H1 (cell line): ENCODE measurements at regions not wholly inside any gene's neighbourhood (a gene's known extent, or its start where the extent isn't known, plus 50 kb on each side); places are given as distances from the start of the nearest gene placed in this dataset.
A peak's percentile ranks its signal among the peaks of the same experiment; 100 is the strongest.

ENCODE experiments used
- CTCF ChIA-PET: fragments of 300-600 bp; sonication (Branson Sonifier 250); formaldehyde crosslinking; loops from one replicate; lab custom pipeline; 2021; ENCODE audit not compliant: partially characterized antibody; lab: Charles Lee
- POLR2A ChIA-PET: fragments of 300-600 bp; sonication (Branson Sonifier 250); formaldehyde crosslinking; loops from one replicate; lab custom pipeline; 2021; ENCODE audit warnings: inconsistent platforms; ENCODE audit not compliant: partially characterized antibody; lab: Charles Lee
- DNase-seq, 2 experiments: peaks; one replicate each; pipeline versions ENCODE4 v3.0.0 to v3.0.0-alpha.2; 2010 to 2022; ENCODE audit warnings: low spot score in 2 of 2, low read depth in 1 of 2, mixed read lengths in 1 of 2
- FAIRE-seq: peaks from 2 replicates; lab custom pipeline; 2011; peaks lifted over from hg19 to GRCh38; lab: Jason Lieb, UNC
- H2AFZ ChIP-seq: 2 replicates; pipeline ENCODE4 v1.8.1; 2012; ENCODE audit warnings: low read length, inconsistent platforms
- H2AK5ac ChIP-seq: 2 replicates; pipeline ENCODE4 v1.6.1; 2013; ENCODE audit warnings: low read depth, low read length
- H2BK120ac ChIP-seq: replicated peaks from 2 replicates; pipeline ENCODE3; 2013; ENCODE audit warnings: low read depth, low read length, inconsistent platforms
- H2BK12ac ChIP-seq: 2 replicates; pipeline ENCODE4 v1.6.1; 2013; ENCODE audit warnings: low read depth, low read length
- H2BK15ac ChIP-seq: 2 replicates; pipeline ENCODE4 v1.6.1; 2013; ENCODE audit warnings: low read length
- H2BK20ac ChIP-seq: 2 replicates; pipeline ENCODE4 v1.6.1; 2013; ENCODE audit warnings: low read length
- H2BK5ac ChIP-seq: 2 replicates; pipeline ENCODE4 v1.6.1; 2013; ENCODE audit warnings: low read depth, low read length
- H3K14ac ChIP-seq: 2 replicates; pipeline ENCODE4 v1.6.1; 2013; ENCODE audit warnings: inconsistent platforms; ENCODE audit not compliant: insufficient read length
- H3K18ac ChIP-seq: 2 replicates; pipeline ENCODE4 v1.6.1; 2013; ENCODE audit warnings: low read length; ENCODE audit errors: extremely low read depth
- H3K23ac ChIP-seq: 2 replicates; pipeline ENCODE4 v1.6.1; 2013; ENCODE audit warnings: inconsistent platforms; ENCODE audit not compliant: insufficient read length
- H3K23me2 ChIP-seq: 2 replicates; pipeline ENCODE4 v1.6.1; 2013; ENCODE audit warnings: low read depth, low read length
- H3K27ac ChIP-seq: 2 replicates; pipeline ENCODE4 v1.6.1; 2011; ENCODE audit warnings: low read depth, low read length, inconsistent platforms
- H3K27me3 ChIP-seq, 4 experiments: replicated peaks in 1 of 4; 1 replicate in 1 of 4; 2 replicates in 3 of 4; pipeline versions ENCODE4 v1.6.1 to v1.8.1; 2011 to 2013; ENCODE audit warnings: low read length in 3 of 4, mild to moderate bottlenecking in 3 of 4, inconsistent platforms in 2 of 4, mixed read lengths in 2 of 4, moderate library complexity in 1 of 4; ENCODE audit not compliant: control insufficient read depth in 3 of 4, insufficient read depth in 3 of 4; ENCODE audit errors: extremely low read depth in 1 of 4
- H3K36me3 ChIP-seq, 4 experiments: 2 replicates each; pipeline versions ENCODE4 v1.6.1 to v1.8.1; 2011 to 2013; ENCODE audit warnings: mild to moderate bottlenecking in 4 of 4, low read length in 3 of 4, moderate library complexity in 2 of 4, control low read depth in 1 of 4, inconsistent platforms in 1 of 4; ENCODE audit not compliant: insufficient read depth in 4 of 4, control insufficient read depth in 2 of 4
- H3K4ac ChIP-seq: replicated peaks from 2 replicates; pipeline ENCODE3; 2013; ENCODE audit warnings: low read length, low read depth, mixed read lengths, inconsistent platforms; ENCODE audit not compliant: insufficient read length
- H3K4me1 ChIP-seq, 4 experiments: replicated peaks in 1 of 4; 1 replicate in 1 of 4; 2 replicates in 3 of 4; pipeline versions ENCODE4 v1.6.1 to v1.8.1; 2011 to 2013; ENCODE audit warnings: low read length in 3 of 4, inconsistent platforms in 2 of 4, mixed read lengths in 1 of 4; ENCODE audit not compliant: insufficient read depth in 4 of 4, control insufficient read depth in 3 of 4
- H3K4me2 ChIP-seq, 2 experiments: 2 replicates each; pipeline versions ENCODE4 v1.6.1 to v1.8.1; 2011 to 2013; ENCODE audit warnings: low read depth in 2 of 2, low read length in 2 of 2, control low read depth in 1 of 2, inconsistent platforms in 1 of 2, mild to moderate bottlenecking in 1 of 2; ENCODE audit not compliant: insufficient read depth in 1 of 2
- H3K4me3 ChIP-seq, 4 experiments: fragments of 200-600, 300-600 bp in 1 of 4; sonication (generic), shearing (Covaris generic), sonication (Bioruptor Twin) in 1 of 4; 2 replicates each; pipeline versions ENCODE4 v1.5.1 to v1.8.1; 2011 to 2016; ENCODE audit warnings: low read length in 4 of 4, low read depth in 3 of 4, control low read depth in 2 of 4, inconsistent platforms in 2 of 4, mild to moderate bottlenecking in 2 of 4, mixed read lengths in 1 of 4, moderate library complexity in 1 of 4; ENCODE audit not compliant: insufficient read depth in 2 of 4; ENCODE audit errors: extremely low read depth in 1 of 4
- H3K56ac ChIP-seq: replicated peaks from 2 replicates; pipeline ENCODE3; 2013; ENCODE audit warnings: low read depth, mild to moderate bottlenecking, mixed read lengths, low read length, inconsistent platforms; ENCODE audit not compliant: insufficient read length
- H3K79me1 ChIP-seq: 2 replicates; pipeline ENCODE4 v1.6.1; 2013; ENCODE audit warnings: low read depth, low read length, control low read depth
- H3K79me2 ChIP-seq, 2 experiments: 2 replicates each; pipeline versions ENCODE4 v1.6.1 to v1.8.1; 2012 to 2013; ENCODE audit warnings: low read length in 2 of 2, mild to moderate bottlenecking in 2 of 2, inconsistent platforms in 1 of 2; ENCODE audit not compliant: insufficient read depth in 2 of 2, control insufficient read depth in 1 of 2
- H3K9ac ChIP-seq, 4 experiments: replicated peaks in 1 of 4; 1 replicate in 1 of 4; 2 replicates in 3 of 4; pipeline versions ENCODE4 v1.6.1 to v1.8.1; 2011 to 2013; ENCODE audit warnings: low read depth in 3 of 4, low read length in 3 of 4, control low read depth in 2 of 4, mild to moderate bottlenecking in 2 of 4, moderate library complexity in 2 of 4, inconsistent platforms in 1 of 4; ENCODE audit errors: extremely low read depth in 1 of 4
- H3K9me3 ChIP-seq, 2 experiments: 2 replicates each; pipeline versions ENCODE4 v1.6.1 to v1.8.1; 2012 to 2013; ENCODE audit warnings: mild to moderate bottlenecking in 2 of 2, moderate library complexity in 2 of 2, control low read depth in 1 of 2, inconsistent platforms in 1 of 2, low read depth in 1 of 2, low read length in 1 of 2, mixed read lengths in 1 of 2; ENCODE audit not compliant: insufficient read depth in 2 of 2
- H4K20me1 ChIP-seq, 2 experiments: replicated peaks in 1 of 2; 2 replicates each; pipeline versions ENCODE3 to v1.8.1; 2011 to 2013; ENCODE audit warnings: inconsistent platforms in 2 of 2, low read length in 2 of 2, mild to moderate bottlenecking in 1 of 2; ENCODE audit not compliant: insufficient read depth in 2 of 2, control insufficient read depth in 1 of 2
- H4K5ac ChIP-seq: 2 replicates; pipeline ENCODE4 v1.6.1; 2013; ENCODE audit warnings: low read length, low read depth, mixed read lengths, inconsistent platforms; ENCODE audit not compliant: insufficient read length
- H4K8ac ChIP-seq: 2 replicates; pipeline ENCODE4 v1.8.0; 2013; ENCODE audit warnings: mild to moderate bottlenecking, moderate library complexity, low read length, inconsistent platforms; ENCODE audit not compliant: insufficient read depth; ENCODE audit errors: extremely low read depth
- H4K91ac ChIP-seq: replicated peaks from 2 replicates; pipeline ENCODE3; 2013; ENCODE audit warnings: low read length, mixed read lengths, inconsistent platforms; ENCODE audit not compliant: insufficient read length
- KDM5A ChIP-seq: fragments of 200-600 bp; IDR thresholded peaks from 2 replicates; pipeline ENCODE4 v1.7.1; 2012; ENCODE audit warnings: mild to moderate bottlenecking, low read length, inconsistent platforms, mixed read lengths
- NANOG ChIP-seq: IDR thresholded peaks from 2 replicates; pipeline ENCODE4 v1.6.1; 2011; ENCODE audit warnings: low read length, low read depth, mild to moderate bottlenecking, inconsistent platforms; ENCODE audit not compliant: insufficient read depth, poor library complexity, severe bottlenecking
- WGBS, 2 experiments: shearing (Covaris generic) in 1 of 2; methylation state at CpG; one replicate each; pipeline versions ENCODE4 v1.1.6 to v1.1.7; 2013 to 2015; ENCODE audit warnings: low lambda C conversion rate in 2 of 2, mixed read lengths in 2 of 2, inconsistent platforms in 1 of 2, low coverage in 1 of 2, missing lambda C conversion rate in 1 of 2; ENCODE audit not compliant: insufficient replicate concordance in 2 of 2, insufficient coverage in 1 of 2, insufficient read length in 1 of 2; ENCODE audit errors: extremely low coverage in 1 of 2, missing lambda C conversion rate in 1 of 2; 5-methylcytosine and 5-hydroxymethylcytosine counted together

- no peaks in the 10 kb centered on the region for H3K79me2 ChIP-seq
- H3K14ac ChIP-seq, result no peak overlapping the region
- H3K9me3 ChIP-seq, result no peaks in the 10 kb centered on the region
- H3K4me3 ChIP-seq, result no peak overlapping the region
- peak overlapping the region; percentile 33; the same call in 1 of the 2 replicates for H2BK12ac ChIP-seq
- H3K79me1 ChIP-seq, result no peaks in the 10 kb centered on the region
- no peak for FAIRE-seq
- H3K56ac ChIP-seq, result no peak overlapping the region
- ChIA-PET CTCF (interaction anchor here (0.6 to 1.5 kb wide), 5 partner anchors 8 to 18 kb away, joined by 3 to 4 read pairs (median 3); no protein-coding TSS in a partner anchor), POLR2A (interaction anchor here (0.7 to 1.1 kb wide), 2 partner anchors 10 to 17 kb away, joined by 3 read pairs; no protein-coding TSS in a partner anchor)
- no peak overlapping the region for H3K4me2 ChIP-seq
- no peaks in the 10 kb centered on the region for H4K20me1 ChIP-seq
- H3K27ac ChIP-seq, result no peak overlapping the region
- no peak overlapping the region for H2BK20ac ChIP-seq
- no peak overlapping the region for H4K5ac ChIP-seq
- H3K23ac ChIP-seq, result no peak overlapping the region
- DNase-seq, result no peak
- H3K4ac ChIP-seq, result no peak overlapping the region
- H2BK120ac ChIP-seq, result no peak overlapping the region
- 70% methylated on average over 5 of the region's 5 CpGs; no CpG with 5 or more reads in 1 of the 2 experiments for WGBS, 2 experiments
- TF ChIP-seq NANOG (no peak), KDM5A (no peak)
- TF ChIP-seq, all 59 proteins: peak for 0
- Histone ChIP-seq H3K27me3 (no peaks in the 10 kb centered on the region), H2BK5ac (no peak overlapping the region), H3K4me1 (peaks cover 0 to 3% (median 0%) of the 10 kb centered on the region in 4 experiments; a peak in 1 of 7 replicates), H4K91ac (no peak overlapping the region), H2AK5ac (no peak overlapping the region), H3K23me2 (no peaks in the 10 kb centered on the region; the same call in 1 of the 2 replicates), H3K36me3 (no peaks in the 10 kb centered on the region), H4K8ac (no peak overlapping the region), H2BK15ac (no peak overlapping the region), H3K18ac (no peak overlapping the region), H2AFZ (no peak overlapping the region), H3K9ac (no peak overlapping the region)
These were observed 135.5 kb upstream of the F3 start for GRCh38 chr1:94677087-94677486.
